ENCODE measurements at regions not wholly inside any gene's neighbourhood (a gene's known extent, or its start where the extent isn't known, plus 50 kb on each side); places are given as distances from the start of the nearest gene placed in this dataset.

DNA sequence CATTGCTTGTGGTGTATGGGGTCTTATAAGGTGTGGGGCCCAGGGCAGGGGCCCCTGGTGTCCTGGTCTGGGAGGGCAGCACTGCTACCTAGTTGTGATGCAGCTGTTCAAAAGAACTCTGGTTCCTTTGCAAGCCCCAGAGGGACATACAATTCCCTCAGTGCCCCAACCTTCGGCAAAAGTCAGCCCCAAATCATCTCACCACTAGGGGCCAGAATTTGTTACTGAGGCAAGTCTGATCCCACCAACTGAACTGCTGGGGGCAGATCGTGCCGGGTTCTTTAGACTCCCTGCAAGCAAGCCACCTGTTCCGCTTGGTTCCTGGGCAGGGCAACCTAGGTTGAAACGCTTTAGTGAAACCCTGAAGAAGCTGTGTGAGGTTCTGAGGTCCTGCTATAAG, 180.1 kb upstream of the S100G start:
- Histone ChIP-seq H3F3A (ENCODE audit: insufficient read depth, low read length) (no peaks in the 10 kb centered on the region), H3K4me3 (ENCODE audit: low read length) (no peak overlapping the region), H3K9me2 (replicated peaks; ENCODE audit: insufficient read depth, low read length) (no peaks in the 10 kb centered on the region), H4K20me1 (ENCODE audit: insufficient read depth, low read length) (no peaks in the 10 kb centered on the region), H3K9ac (ENCODE audit: low read length) (no peak overlapping the region), H3K36me3 (replicated peaks; ENCODE audit: insufficient read depth, low read length) (no peaks in the 10 kb centered on the region), H3K79me2 (ENCODE audit: low read length) (no peaks in the 10 kb centered on the region), H3K4me1 (ENCODE audit: low read length) (no peaks in the 10 kb centered on the region), H3K27me3 (replicated peaks; ENCODE audit: insufficient read depth, low read length) (no peaks in the 10 kb centered on the region), H3K9me3 (replicated peaks; ENCODE audit: insufficient read depth, low read length) (no peaks in the 10 kb centered on the region), H2AFZ (ENCODE audit: low read length) (no peak overlapping the region), H3K27ac (ENCODE audit: low read length) (no peak overlapping the region), H3K4me2 (ENCODE audit: low read depth, low read length) (no peak overlapping the region)
- DNase-seq: no peak
- no peak for TF ChIP-seq EZH2 (optimal IDR thresholded peaks at IDR 0.05; ENCODE audit: low read depth, low read length)
- TF ChIP-seq, protein P1, sequence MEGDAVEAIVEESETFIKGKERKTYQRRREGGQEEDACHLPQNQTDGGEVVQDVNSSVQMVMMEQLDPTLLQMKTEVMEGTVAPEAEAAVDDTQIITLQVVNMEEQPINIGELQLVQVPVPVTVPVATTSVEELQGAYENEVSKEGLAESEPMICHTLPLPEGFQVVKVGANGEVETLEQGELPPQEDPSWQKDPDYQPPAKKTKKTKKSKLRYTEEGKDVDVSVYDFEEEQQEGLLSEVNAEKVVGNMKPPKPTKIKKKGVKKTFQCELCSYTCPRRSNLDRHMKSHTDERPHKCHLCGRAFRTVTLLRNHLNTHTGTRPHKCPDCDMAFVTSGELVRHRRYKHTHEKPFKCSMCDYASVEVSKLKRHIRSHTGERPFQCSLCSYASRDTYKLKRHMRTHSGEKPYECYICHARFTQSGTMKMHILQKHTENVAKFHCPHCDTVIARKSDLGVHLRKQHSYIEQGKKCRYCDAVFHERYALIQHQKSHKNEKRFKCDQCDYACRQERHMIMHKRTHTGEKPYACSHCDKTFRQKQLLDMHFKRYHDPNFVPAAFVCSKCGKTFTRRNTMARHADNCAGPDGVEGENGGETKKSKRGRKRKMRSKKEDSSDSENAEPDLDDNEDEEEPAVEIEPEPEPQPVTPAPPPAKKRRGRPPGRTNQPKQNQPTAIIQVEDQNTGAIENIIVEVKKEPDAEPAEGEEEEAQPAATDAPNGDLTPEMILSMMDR (IDR thresholded peaks at IDR 0.05; ENCODE audit: low read length): no peak
- TF ChIP-seq EZH2phosphoT487 (IDR thresholded peaks at IDR 0.05; ENCODE audit: low read length): no peak

DNA sequence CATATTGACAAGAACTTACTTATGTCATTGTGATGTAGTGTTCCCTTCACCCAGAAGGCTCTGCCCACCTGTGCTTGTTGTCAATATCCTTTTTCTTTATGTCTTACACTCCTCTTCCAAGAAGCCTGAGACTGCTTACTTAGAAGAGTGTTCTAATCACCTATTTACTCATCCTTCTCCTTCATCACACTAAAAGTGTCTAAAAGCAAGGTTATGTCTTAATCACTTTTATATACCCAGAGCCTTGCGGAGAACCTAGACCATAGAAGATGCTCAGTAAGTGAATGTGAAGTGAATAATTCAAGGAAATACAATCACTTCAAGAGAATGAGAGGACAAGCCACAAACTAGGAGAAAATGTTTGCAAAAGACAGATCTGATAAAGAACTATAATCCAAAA, 177.6 kb upstream of the S100G start:
- no peak for DNase-seq
- Histone ChIP-seq H3K4me1 (ENCODE audit: low read length) (no peaks in the 10 kb centered on the region), H4K20me1 (ENCODE audit: insufficient read depth, low read length) (no peaks in the 10 kb centered on the region), H3F3A (ENCODE audit: insufficient read depth, low read length) (no peaks in the 10 kb centered on the region), H2AFZ (ENCODE audit: low read length) (no peak overlapping the region), H3K36me3 (replicated peaks; ENCODE audit: insufficient read depth, low read length) (no peaks in the 10 kb centered on the region), H3K27me3 (replicated peaks; ENCODE audit: insufficient read depth, low read length) (no peaks in the 10 kb centered on the region), H3K9me2 (replicated peaks; ENCODE audit: insufficient read depth, low read length) (no peaks in the 10 kb centered on the region), H3K4me3 (ENCODE audit: low read length) (no peak overlapping the region), H3K4me2 (ENCODE audit: low read depth, low read length) (no peak overlapping the region), H3K27ac (ENCODE audit: low read length) (no peak overlapping the region), H3K79me2 (ENCODE audit: low read length) (no peaks in the 10 kb centered on the region), H3K9me3 (replicated peaks; ENCODE audit: insufficient read depth, low read length) (no peaks in the 10 kb centered on the region), H3K9ac (ENCODE audit: low read length) (no peak overlapping the region)
- no peak for TF ChIP-seq EZH2phosphoT487 (IDR thresholded peaks at IDR 0.05; ENCODE audit: low read length)
- TF ChIP-seq, protein P1 (IDR thresholded peaks at IDR 0.05; ENCODE audit: low read length): no peak
- TF ChIP-seq EZH2 (optimal IDR thresholded peaks at IDR 0.05; ENCODE audit: low read depth, low read length): no peak

DNA sequence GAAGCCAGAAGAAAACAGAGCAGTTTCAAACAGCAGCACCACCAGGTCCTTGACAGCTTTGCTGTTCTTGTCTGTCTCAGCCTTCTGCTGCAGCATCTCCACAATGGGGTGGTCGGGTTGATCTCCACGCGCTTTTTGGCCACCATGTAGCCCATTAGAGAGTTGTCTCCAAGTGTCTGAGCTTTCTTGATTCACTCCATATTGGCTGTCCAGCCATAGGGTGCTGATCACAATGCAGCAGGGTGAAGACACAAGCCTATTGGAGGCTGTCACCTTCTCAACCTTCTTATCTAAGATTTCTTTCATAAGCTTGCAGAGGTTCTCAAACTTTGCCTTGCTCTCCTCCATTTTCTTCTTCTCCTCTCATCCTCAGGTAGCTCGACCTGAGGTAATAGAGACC, 175.4 kb upstream of the S100G start:
- Histone ChIP-seq H3K27ac (ENCODE audit: low read length) (no peak overlapping the region), H4K20me1 (ENCODE audit: insufficient read depth, low read length) (no peaks in the 10 kb centered on the region)
- TF ChIP-seq, protein P1 (IDR thresholded peaks at IDR 0.05; ENCODE audit: low read length): no peak
- TF ChIP-seq EZH2 (optimal IDR thresholded peaks at IDR 0.05; ENCODE audit: low read depth, low read length) (no peak), EZH2phosphoT487 (IDR thresholded peaks at IDR 0.05; ENCODE audit: low read length) (no peak)

More for the DNA sequence above, 175.4 kb upstream of the S100G start:
- H3K27me3 ChIP-seq (replicated peaks; ENCODE audit: insufficient read depth, low read length): no peaks in the 10 kb centered on the region
- H3K79me2 ChIP-seq (ENCODE audit: low read length): no peaks in the 10 kb centered on the region
- no peak overlapping the region for H3K4me3 ChIP-seq (ENCODE audit: low read length)
- H3K9ac ChIP-seq (ENCODE audit: low read length): no peak overlapping the region
- H3F3A ChIP-seq (ENCODE audit: insufficient read depth, low read length): no peaks in the 10 kb centered on the region
- H2AFZ ChIP-seq (ENCODE audit: low read length): no peak overlapping the region
- no peaks in the 10 kb centered on the region for H3K36me3 ChIP-seq (replicated peaks; ENCODE audit: insufficient read depth, low read length)
- no peaks in the 10 kb centered on the region for H3K9me2 ChIP-seq (replicated peaks; ENCODE audit: insufficient read depth, low read length)
- H3K4me2 ChIP-seq (ENCODE audit: low read depth, low read length): no peak overlapping the region
- no peak for DNase-seq
- H3K9me3 ChIP-seq (replicated peaks; ENCODE audit: insufficient read depth, low read length): no peaks in the 10 kb centered on the region
- H3K4me1 ChIP-seq (ENCODE audit: low read length): no peaks in the 10 kb centered on the region
